Activated B cell treated with CpG ODN at 0.5 μM for 24 hours (primary cell): ENCODE measurements at regions not wholly inside any gene's neighbourhood (a gene's known extent, or its start where the extent isn't known, plus 50 kb on each side); places are given as distances from the start of the nearest gene placed in this dataset.

ENCODE experiments used
- ATAC-seq: fragments of 200-7000 bp; cut with Tn5 transposase; one replicate; pipeline ENCODE4 v1.10.0; 2021; ENCODE audit warnings: low read depth, mild to moderate bottlenecking, moderate library complexity
- CTCF ChIA-PET: fragments of 350-600 bp; sonication (Branson Sonifier 250); formaldehyde crosslinking; loops from one replicate; lab custom pipeline; 2021; ENCODE audit warnings: antibody characterized with exemption; lab: Charles Lee
- POLR2A ChIA-PET: fragments of 350-600 bp; sonication (Branson Sonifier 250); formaldehyde crosslinking; loops from one replicate; lab custom pipeline; 2021; ENCODE audit warnings: antibody characterized with exemption; lab: Charles Lee
- DNase-seq: peaks from one replicate; pipeline ENCODE4 v3.0.0; 2022
- H3K27ac Mint-ChIP-seq: one replicate; pipeline ENCODE4 v1.8.0; 2020; ENCODE audit warnings: mixed read lengths
- H3K27me3 Mint-ChIP-seq: one replicate; pipeline ENCODE4 v1.8.0; 2021; ENCODE audit warnings: mixed read lengths
- H3K36me3 Mint-ChIP-seq: one replicate; pipeline ENCODE4 v1.8.0; 2021; ENCODE audit warnings: low read depth, mixed read lengths
- H3K4me1 Mint-ChIP-seq: one replicate; pipeline ENCODE4 v1.8.0; 2021; ENCODE audit warnings: mixed read lengths
- H3K4me3 Mint-ChIP-seq: one replicate; pipeline ENCODE4 v1.8.0; 2020; ENCODE audit warnings: mild to moderate bottlenecking, mixed read lengths
- H3K9me3 Mint-ChIP-seq: one replicate; pipeline ENCODE4 v1.8.0; 2020; ENCODE audit warnings: mixed read lengths
- intact Hi-C: fragments of 100-400 bp; cut with micrococcal nuclease; formaldehyde crosslinking; loops from one replicate; pipeline ENCODE4 v1.15.1; 2024
- TF ChIP-seq, protein P1 (sequence below): fragments of 200-600 bp; IDR thresholded peaks from one replicate; pipeline ENCODE4 v1.8.0; 2022; ENCODE audit warnings: antibody characterized with exemption, mild to moderate bottlenecking

DNA sequence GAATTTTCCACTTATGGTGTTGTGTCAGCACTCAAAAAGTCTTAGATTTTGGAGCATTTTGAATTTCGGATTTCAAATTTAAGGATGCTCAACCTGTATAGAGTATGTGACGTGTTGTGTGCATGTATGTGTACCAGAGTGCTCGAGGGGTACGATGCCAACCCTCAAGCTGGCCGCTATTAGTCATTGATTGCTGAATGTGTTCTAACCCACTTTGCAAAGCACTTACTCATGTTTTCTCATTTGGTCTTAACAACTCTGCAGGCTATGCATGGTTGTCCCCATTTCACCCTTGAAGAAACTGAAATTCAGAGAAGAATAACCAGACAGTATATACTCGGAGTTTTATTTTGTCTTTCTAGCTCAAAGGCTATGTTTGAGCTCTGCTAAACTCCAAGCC, 196.4 kb upstream of the TENM4 start:
- Mint-ChIP-seq H3K4me1 (no peaks in the 10 kb centered on the region), H3K27ac (no peak overlapping the region), H3K36me3 (no peaks in the 10 kb centered on the region), H3K4me3 (no peak overlapping the region), H3K27me3 (no peaks in the 10 kb centered on the region), H3K9me3 (peaks cover 1% of the 10 kb centered on the region)
- CTCF ChIA-PET: no interaction called here
- intact Hi-C loops: no loop called here
- POLR2A ChIA-PET: no interaction called here
- no peak for ATAC-seq
- TF ChIP-seq, protein P1, sequence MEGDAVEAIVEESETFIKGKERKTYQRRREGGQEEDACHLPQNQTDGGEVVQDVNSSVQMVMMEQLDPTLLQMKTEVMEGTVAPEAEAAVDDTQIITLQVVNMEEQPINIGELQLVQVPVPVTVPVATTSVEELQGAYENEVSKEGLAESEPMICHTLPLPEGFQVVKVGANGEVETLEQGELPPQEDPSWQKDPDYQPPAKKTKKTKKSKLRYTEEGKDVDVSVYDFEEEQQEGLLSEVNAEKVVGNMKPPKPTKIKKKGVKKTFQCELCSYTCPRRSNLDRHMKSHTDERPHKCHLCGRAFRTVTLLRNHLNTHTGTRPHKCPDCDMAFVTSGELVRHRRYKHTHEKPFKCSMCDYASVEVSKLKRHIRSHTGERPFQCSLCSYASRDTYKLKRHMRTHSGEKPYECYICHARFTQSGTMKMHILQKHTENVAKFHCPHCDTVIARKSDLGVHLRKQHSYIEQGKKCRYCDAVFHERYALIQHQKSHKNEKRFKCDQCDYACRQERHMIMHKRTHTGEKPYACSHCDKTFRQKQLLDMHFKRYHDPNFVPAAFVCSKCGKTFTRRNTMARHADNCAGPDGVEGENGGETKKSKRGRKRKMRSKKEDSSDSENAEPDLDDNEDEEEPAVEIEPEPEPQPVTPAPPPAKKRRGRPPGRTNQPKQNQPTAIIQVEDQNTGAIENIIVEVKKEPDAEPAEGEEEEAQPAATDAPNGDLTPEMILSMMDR: no peak
- no peak for DNase-seq

DNA sequence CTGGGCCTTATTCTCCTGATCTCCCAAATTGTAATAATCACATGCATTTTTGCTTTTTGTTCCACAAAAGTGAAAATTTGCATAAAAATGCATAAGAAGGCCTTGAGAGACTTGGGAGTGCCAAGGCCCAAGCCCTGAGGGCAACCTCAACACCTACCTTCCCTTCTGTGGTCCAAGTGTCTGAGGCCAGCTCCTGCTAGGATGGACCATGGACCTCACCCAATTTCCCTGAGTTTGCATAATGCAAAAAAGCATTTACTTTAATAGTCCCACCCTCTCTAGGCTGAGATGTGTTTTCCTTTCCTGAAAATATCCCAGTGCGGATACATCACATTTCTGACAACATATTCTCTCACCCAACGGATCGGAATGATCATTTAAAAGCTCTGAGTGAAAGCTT, 194.1 kb upstream of the TENM4 start:
- Mint-ChIP-seq H3K27ac (no peak overlapping the region), H3K9me3 (no peaks in the 10 kb centered on the region), H3K27me3 (no peaks in the 10 kb centered on the region), H3K4me3 (no peak overlapping the region), H3K36me3 (no peaks in the 10 kb centered on the region), H3K4me1 (no peaks in the 10 kb centered on the region)
- DNase-seq: no peak
- POLR2A ChIA-PET: no interaction called here
- no peak for ATAC-seq
- intact Hi-C loops: no loop called here
- TF ChIP-seq, protein P1: no peak
- CTCF ChIA-PET: no interaction called here

DNA sequence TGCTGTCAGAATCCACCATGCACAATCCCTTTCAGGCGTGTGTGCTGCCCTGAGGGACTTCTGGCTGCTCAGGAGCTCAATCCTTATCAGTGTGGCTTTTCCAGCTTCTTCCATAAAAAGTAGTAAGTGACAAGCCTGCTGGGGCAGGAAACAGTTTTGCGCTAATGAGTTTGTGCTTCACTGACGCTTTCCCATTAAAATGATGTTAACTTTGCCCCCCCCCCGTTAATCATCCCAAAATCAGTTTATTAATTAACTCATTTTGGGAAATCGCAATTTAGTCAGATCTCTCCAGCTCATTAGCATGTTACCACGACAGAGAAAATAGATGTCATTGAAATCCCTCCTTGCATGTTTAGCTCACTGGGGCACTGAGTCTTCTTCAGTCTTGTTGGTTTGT, 186.5 kb upstream of the TENM4 start:
- no peak overlapping the region for H3K27ac Mint-ChIP-seq
- ATAC-seq: no peak
- intact Hi-C loops: no loop called here
- no peaks in the 10 kb centered on the region for H3K4me1 Mint-ChIP-seq
- DNase-seq: no peak
- H3K9me3 Mint-ChIP-seq: peaks cover 4% of the 10 kb centered on the region
- POLR2A ChIA-PET: no interaction called here
- no peak overlapping the region for H3K4me3 Mint-ChIP-seq
- TF ChIP-seq, protein P1: no peak
- H3K27me3 Mint-ChIP-seq: peaks cover 6% of the 10 kb centered on the region
- CTCF ChIA-PET: no interaction called here
- no peaks in the 10 kb centered on the region for H3K36me3 Mint-ChIP-seq

DNA sequence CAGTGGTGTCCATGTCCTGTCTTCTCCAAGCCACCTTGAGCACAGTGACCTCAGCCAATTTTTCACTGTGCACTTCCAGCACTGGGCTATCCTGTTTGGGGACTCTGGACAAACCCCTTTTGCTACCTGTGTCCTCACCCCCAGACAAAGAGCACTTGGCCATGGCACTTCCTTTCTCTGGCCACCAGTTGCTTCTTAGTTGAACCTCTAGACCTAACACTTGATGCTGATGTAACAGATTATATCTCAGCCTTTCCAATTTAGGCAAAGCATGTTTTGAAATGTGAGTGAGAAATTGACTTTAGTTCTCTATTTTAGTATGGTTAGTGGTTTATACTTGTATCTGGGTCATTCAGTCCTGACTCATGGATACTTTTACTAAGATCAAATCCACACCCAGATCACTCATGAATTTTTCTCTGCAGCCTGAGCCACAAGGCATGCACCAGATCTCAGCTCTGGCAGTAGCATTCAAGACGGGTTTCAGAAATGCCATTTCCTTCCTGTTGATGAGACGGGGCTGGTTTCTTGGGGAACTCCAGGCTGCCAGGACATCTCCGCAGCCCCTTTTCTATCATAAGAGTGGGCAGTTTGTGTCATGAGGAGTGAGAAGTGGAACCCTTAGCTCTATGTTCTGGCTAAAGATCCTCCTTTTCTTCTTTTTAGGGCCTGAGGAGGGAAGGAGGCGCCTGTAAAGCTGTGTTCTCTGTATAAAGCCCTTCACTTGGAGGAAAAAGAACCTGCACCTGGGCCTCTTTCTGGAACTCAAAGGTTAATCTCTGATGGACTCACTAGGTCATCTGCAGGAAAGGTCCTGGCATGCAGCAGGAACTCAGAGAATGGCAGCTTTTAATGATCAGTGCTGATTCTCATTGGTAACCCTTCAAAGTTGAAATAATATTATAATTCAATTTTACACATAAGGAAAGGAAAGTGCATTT, 185.6 kb upstream of the TENM4 start:
- ChIA-PET CTCF (no interaction called here), POLR2A (no interaction called here)
- no peak for DNase-seq
- Mint-ChIP-seq H3K4me3 (no peak overlapping the region), H3K36me3 (no peaks in the 10 kb centered on the region), H3K27me3 (peaks cover 6% of the 10 kb centered on the region), H3K9me3 (peaks cover 4% of the 10 kb centered on the region), H3K27ac (no peak overlapping the region), H3K4me1 (no peaks in the 10 kb centered on the region)
- TF ChIP-seq, protein P1: no peak
- no peak for ATAC-seq
- intact Hi-C loops: no loop called here

DNA sequence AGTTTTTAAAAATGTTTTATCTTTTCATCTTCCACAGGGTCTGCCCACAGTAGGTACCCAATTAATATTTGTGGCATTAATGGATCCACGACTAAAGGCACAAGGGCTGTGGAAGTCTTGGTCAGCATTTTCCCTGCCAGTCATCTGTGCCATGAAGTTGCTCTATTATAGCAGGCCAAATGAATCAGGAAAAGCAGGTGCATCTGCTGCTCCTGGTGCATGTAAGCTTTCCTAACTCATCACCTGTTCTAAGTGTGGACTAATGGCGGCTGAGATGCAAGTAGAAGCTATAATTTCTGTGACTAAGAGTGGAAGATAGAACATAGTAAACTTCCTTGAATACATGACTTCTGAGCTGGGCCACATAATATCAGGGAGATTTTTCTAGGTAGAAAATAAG, 182.5 kb upstream of the TENM4 start:
- Mint-ChIP-seq H3K9me3 (no peaks in the 10 kb centered on the region), H3K27me3 (peaks cover 3% of the 10 kb centered on the region), H3K36me3 (no peaks in the 10 kb centered on the region), H3K4me3 (no peak overlapping the region), H3K27ac (no peak overlapping the region), H3K4me1 (no peaks in the 10 kb centered on the region)
- TF ChIP-seq, protein P1: no peak
- no peak for ATAC-seq
- no peak for DNase-seq
- intact Hi-C loops: no loop called here
- POLR2A ChIA-PET: no interaction called here
- CTCF ChIA-PET: no interaction called here
